ENCODE measurements at regions not wholly inside any gene's neighbourhood (a gene's known extent, or its start where the extent isn't known, plus 50 kb on each side); places are given as distances from the start of the nearest gene placed in this dataset.

- TF ChIP-seq, protein P1, sequence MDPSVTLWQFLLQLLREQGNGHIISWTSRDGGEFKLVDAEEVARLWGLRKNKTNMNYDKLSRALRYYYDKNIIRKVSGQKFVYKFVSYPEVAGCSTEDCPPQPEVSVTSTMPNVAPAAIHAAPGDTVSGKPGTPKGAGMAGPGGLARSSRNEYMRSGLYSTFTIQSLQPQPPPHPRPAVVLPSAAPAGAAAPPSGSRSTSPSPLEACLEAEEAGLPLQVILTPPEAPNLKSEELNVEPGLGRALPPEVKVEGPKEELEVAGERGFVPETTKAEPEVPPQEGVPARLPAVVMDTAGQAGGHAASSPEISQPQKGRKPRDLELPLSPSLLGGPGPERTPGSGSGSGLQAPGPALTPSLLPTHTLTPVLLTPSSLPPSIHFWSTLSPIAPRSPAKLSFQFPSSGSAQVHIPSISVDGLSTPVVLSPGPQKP (IDR thresholded peaks at IDR 0.05; ENCODE audit: borderline replicate concordance, low read depth, low read length): no peak
- TF ChIP-seq POLR2A (IDR thresholded peaks at IDR 0.05; ENCODE audit: low read depth, low read length) (no peak), CEBPB (IDR thresholded peaks at IDR 0.05; ENCODE audit: low read depth, low read length) (no peak), CTCF (conservative IDR thresholded peaks at IDR 0.05; ENCODE audit: low read depth, low read length) (no peak), RFX5 (IDR thresholded peaks at IDR 0.05; ENCODE audit: low read depth, low read length) (no peak), RCOR1 (IDR thresholded peaks at IDR 0.05; ENCODE audit: insufficient replicate concordance, low read length) (no peak), MAZ (IDR thresholded peaks at IDR 0.05; ENCODE audit: borderline replicate concordance, low read depth, low read length) (no peak), USF2 (IDR thresholded peaks at IDR 0.05; ENCODE audit: low read depth, low read length) (no peak), MAFK (IDR thresholded peaks at IDR 0.05; ENCODE audit: low read depth, low read length) (no peak), NFE2L2 (IDR thresholded peaks at IDR 0.05; ENCODE audit: low read depth, low read length) (no peak), RAD21 (IDR thresholded peaks at IDR 0.05; ENCODE audit: low read length) (no peak), SMC3 (IDR thresholded peaks at IDR 0.05; ENCODE audit: low read depth, low read length) (no peak), MXI1 (IDR thresholded peaks at IDR 0.05; ENCODE audit: borderline replicate concordance, low read depth, low read length) (no peak), BHLHE40 (IDR thresholded peaks at IDR 0.05; ENCODE audit: low read depth, low read length) (no peak)
These were observed 78.4 kb upstream of the TMEM170B start for GRCh38 chr6:11459079-11459610.
